HG03442 (cell line): ENCODE measurements at regions not wholly inside any gene's neighbourhood (a gene's known extent, or its start where the extent isn't known, plus 50 kb on each side); places are given as distances from the start of the nearest gene placed in this dataset.
"Not testable (repeated sequence)": the region's sequence is repeated elsewhere in the genome, so short reads cannot be mapped to it uniquely, and the experiment has no call there.

Experiments
- ATAC-seq: cut with Tn5 transposase; IDR thresholded peaks from one replicate; pipeline ENCODE4 v1.9.1; 2021; ENCODE audit warnings: mild to moderate bottlenecking, moderate library complexity; ENCODE audit not compliant: unreplicated experiment

GRCh38 chr10:61021926-61022325 is 77.9 kb upstream of the RHOBTB1 start:
- ATAC-seq, result no peak

GRCh38 chr10:61020420-61021158 is 76.6 kb upstream of the RHOBTB1 start:
- ATAC-seq, result no peak

- ATAC-seq, result no peak
Measured at GRCh38 chr10:61018146-61018545, 74.2 kb upstream of the RHOBTB1 start.

- ATAC-seq, result no peak
Measured at GRCh38 chr10:61016630-61017029, 72.6 kb upstream of the RHOBTB1 start.

GRCh38 chr10:61016007-61016406 is 72.0 kb upstream of the RHOBTB1 start:
- no peak for ATAC-seq

- no peak for ATAC-seq
Measured at GRCh38 chr10:61010863-61011262, 66.9 kb upstream of the RHOBTB1 start.

- not testable (repeated sequence) for ATAC-seq
Measured at GRCh38 chr10:61003069-61003468, 59.1 kb upstream of the RHOBTB1 start.

- no peak for ATAC-seq
Measured at GRCh38 chr10:61001731-61002122, 57.7 kb upstream of the RHOBTB1 start.

DNA sequence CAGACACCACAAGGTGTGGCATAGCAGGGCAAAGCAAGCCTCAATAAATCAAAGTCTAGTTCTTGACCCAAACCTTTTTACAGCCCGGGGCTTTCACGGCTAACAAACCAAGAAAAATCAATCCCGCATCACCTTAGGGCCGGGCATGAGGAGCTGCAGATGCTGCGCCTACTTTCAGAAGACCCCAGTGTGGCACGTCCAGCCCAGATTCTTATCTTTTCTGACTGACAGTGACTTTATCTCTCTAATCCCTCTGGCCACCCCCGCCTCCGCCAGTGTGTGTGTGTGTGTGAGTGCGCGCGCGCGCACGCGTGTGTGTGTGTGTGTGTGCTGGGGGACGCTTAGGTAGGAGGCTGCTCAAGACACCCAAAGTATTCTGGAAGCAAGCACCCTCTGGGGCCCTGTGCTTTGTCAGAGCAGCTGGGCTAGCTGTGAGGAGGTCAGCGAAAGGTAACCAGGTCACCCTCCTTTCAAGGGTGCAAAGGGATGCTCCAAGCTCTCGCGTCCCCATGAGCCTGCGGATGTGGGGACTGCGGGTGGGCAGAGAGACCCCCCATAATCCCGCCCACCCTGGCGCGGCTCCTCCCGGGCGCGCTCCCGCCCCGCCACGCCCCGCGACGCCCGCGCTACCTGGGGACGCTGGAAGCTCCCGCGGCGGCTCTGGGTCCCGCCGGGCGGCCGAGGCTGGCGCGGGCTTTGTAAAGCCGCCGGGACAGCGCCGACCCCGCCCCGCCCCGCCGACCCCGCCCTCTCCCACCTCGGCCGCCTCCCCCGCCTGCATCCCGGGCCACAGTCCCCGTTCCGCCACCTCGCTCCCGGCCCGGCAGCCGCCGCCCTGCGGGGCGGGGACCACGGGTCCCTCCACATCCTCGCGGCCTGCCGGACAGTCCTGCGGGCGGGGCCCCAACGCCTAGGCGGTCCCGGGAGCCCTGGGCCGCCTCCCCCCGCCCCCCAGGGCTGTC is 57.1 kb upstream of the RHOBTB1 start:
- ATAC-seq, result no peak

GRCh38 chr10:60998932-60999331 is 54.9 kb upstream of the RHOBTB1 start:
- no peak for ATAC-seq

DNA sequence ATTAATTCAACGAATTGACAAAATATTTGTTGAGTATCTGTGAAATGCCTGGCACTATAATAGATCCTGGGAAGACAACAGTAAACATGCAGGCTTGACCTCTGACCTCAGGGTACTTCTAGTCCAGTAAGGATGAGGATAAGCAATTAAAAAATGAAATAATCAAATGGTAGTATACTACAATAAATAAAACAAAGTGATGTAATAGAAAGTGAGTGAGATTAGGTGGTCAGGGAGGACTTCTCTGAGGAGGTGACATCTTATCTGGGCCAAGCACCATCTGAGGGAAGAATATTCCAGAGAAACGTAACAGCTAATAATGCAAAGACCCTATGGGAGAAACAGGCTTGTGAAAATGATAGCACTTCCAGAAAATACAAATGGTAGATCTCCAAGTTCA is 50.1 kb upstream of the RHOBTB1 start:
- ATAC-seq, result no peak
